B cell (primary cell): ENCODE measurements at regions not wholly inside any gene's neighbourhood (a gene's known extent, or its start where the extent isn't known, plus 50 kb on each side); places are given as distances from the start of the nearest gene placed in this dataset.

Experiments used
- ATAC-seq: fragments of 200-7000 bp; cut with Tn5 transposase; one replicate; pipeline ENCODE4 v1.10.0; 2021; ENCODE audit warnings: low read depth, mild to moderate bottlenecking, moderate number of reproducible peaks, moderate library complexity
- CTCF ChIA-PET: fragments of 350-600 bp; sonication (Branson Sonifier 250); formaldehyde crosslinking; loops from one replicate; lab custom pipeline; 2021; ENCODE audit warnings: antibody characterized with exemption, inconsistent platforms; lab: Charles Lee
- POLR2A ChIA-PET: fragments of 350-600 bp; sonication (Branson Sonifier 250); formaldehyde crosslinking; loops from one replicate; lab custom pipeline; 2021; ENCODE audit warnings: antibody characterized with exemption; lab: Charles Lee
- DNase-seq: peaks from one replicate; pipeline ENCODE4 v3.0.0; 2013
- H2AFZ ChIP-seq: 2 replicates; pipeline ENCODE4 v1.6.1; 2012; ENCODE audit warnings: mild to moderate bottlenecking, low read depth, low read length; ENCODE audit not compliant: insufficient read depth, poor library complexity, severe bottlenecking
- H3K27ac ChIP-seq, 2 donors: 1 replicate in 1 of 2; 2 replicates in 1 of 2; pipeline ENCODE4 v1.5.1; 2012 to 2013; ENCODE audit warnings: low read length in 2 of 2, mild to moderate bottlenecking in 2 of 2, moderate library complexity in 1 of 2
- H3K27me3 ChIP-seq, 4 experiments: fragments of 200-600 bp in 1 of 4; sonication (generic) in 1 of 4; replicated peaks in 1 of 4; 1 replicate in 2 of 4; 2 replicates in 2 of 4; pipeline versions ENCODE4 v1.6.1 to v1.7.0; 2013 to 2016; ENCODE audit warnings: low read length in 3 of 4, mild to moderate bottlenecking in 2 of 4, mixed read lengths in 1 of 4, moderate library complexity in 1 of 4; ENCODE audit not compliant: insufficient read depth in 4 of 4, control insufficient read depth in 3 of 4; ENCODE audit errors: control extremely low read depth in 1 of 4
- H3K36me3 ChIP-seq, 2 experiments: replicated peaks in 1 of 2; 1 replicate in 1 of 2; 2 replicates in 1 of 2; pipeline versions ENCODE4 v1.6.1 to v1.7.1; 2013; ENCODE audit warnings: low read length in 1 of 2; ENCODE audit not compliant: insufficient read depth in 2 of 2, control insufficient read depth in 1 of 2; ENCODE audit errors: control extremely low read depth in 1 of 2, extremely low read depth in 1 of 2
- H3K4me1 ChIP-seq, 2 donors: fragments of 200-600 bp in 1 of 2; sonication (generic) in 1 of 2; 1 replicate in 1 of 2; 2 replicates in 1 of 2; pipeline versions ENCODE4 v1.5.1 to v1.6.1; 2013 to 2017; ENCODE audit warnings: low read length in 2 of 2; ENCODE audit not compliant: control insufficient read depth in 2 of 2, insufficient read depth in 2 of 2
- H3K4me2 ChIP-seq: replicated peaks from 2 replicates; pipeline ENCODE3; 2012; ENCODE audit warnings: mild to moderate bottlenecking, low read depth, low read length; ENCODE audit not compliant: poor library complexity, severe bottlenecking
- H3K4me3 ChIP-seq, 5 experiments: fragments of 200-600 bp in 1 of 5; sonication (generic) in 1 of 5; 1 replicate in 3 of 5; 2 replicates in 2 of 5; pipeline versions ENCODE4 v1.5.1 to v1.7.0; 2011 to 2016; ENCODE audit warnings: low read length in 4 of 5, mild to moderate bottlenecking in 4 of 5, low read depth in 2 of 5, control low read depth in 1 of 5, moderate library complexity in 1 of 5; ENCODE audit not compliant: insufficient read depth in 1 of 5; ENCODE audit errors: control extremely low read depth in 1 of 5, extremely low read depth in 1 of 5
- H3K79me2 ChIP-seq: fragments of 200-600 bp; sonication (generic); one replicate; pipeline ENCODE4 v1.6.0; 2016; ENCODE audit warnings: low read length; ENCODE audit not compliant: control insufficient read depth, insufficient read depth
- H3K9ac ChIP-seq: fragments of 200-600 bp; sonication (generic); 2 replicates; pipeline ENCODE4 v1.6.1; 2017; ENCODE audit warnings: mild to moderate bottlenecking, low read length, moderate library complexity
- H3K9me3 ChIP-seq, 3 donors: one replicate each; pipeline versions ENCODE4 v1.6.1 to v1.7.1; 2013; ENCODE audit warnings: low read length in 2 of 3; ENCODE audit not compliant: control insufficient read depth in 2 of 3, insufficient read depth in 1 of 3; ENCODE audit errors: control extremely low read depth in 1 of 3
- H4K20me1 ChIP-seq: 2 replicates; pipeline ENCODE4 v1.6.0; 2012; ENCODE audit warnings: mild to moderate bottlenecking, low read length; ENCODE audit not compliant: insufficient read depth, control insufficient read depth, poor library complexity, severe bottlenecking
- H3K27ac Mint-ChIP-seq: one replicate; pipeline ENCODE4 v1.8.0; 2021; ENCODE audit warnings: mixed read lengths
- H3K27me3 Mint-ChIP-seq: one replicate; pipeline ENCODE4 v1.8.0; 2021; ENCODE audit warnings: mixed read lengths
- H3K4me1 Mint-ChIP-seq: one replicate; pipeline ENCODE4 v1.8.0; 2021; ENCODE audit warnings: mixed read lengths
- H3K4me3 Mint-ChIP-seq: one replicate; pipeline ENCODE4 v1.8.0; 2021; ENCODE audit warnings: mixed read lengths
- H3K9me3 Mint-ChIP-seq: one replicate; pipeline ENCODE4 v1.8.0; 2022; ENCODE audit warnings: mixed read lengths; ENCODE audit not compliant: insufficient read depth
- CTCF ChIP-seq: fragments of 200-600 bp; IDR thresholded peaks from one replicate; pipeline ENCODE4 v1.8.0; 2022; ENCODE audit warnings: antibody characterized with exemption, mild to moderate bottlenecking
- EZH2 ChIP-seq: IDR thresholded peaks from 2 replicates; pipeline ENCODE4 v1.6.1; 2012; ENCODE audit warnings: borderline replicate concordance, low read depth, mild to moderate bottlenecking, moderate library complexity, low read length; ENCODE audit not compliant: insufficient read depth, poor library complexity, severe bottlenecking
- WGBS: methylation state at CpG from one replicate; pipeline ENCODE4 v1.1.5; 2013; ENCODE audit warnings: missing lambda C conversion rate; ENCODE audit not compliant: insufficient coverage; 5-methylcytosine and 5-hydroxymethylcytosine counted together
- intact Hi-C: fragments of 100-400 bp; cut with micrococcal nuclease; formaldehyde crosslinking; loops from one replicate; pipeline ENCODE4 v1.10.0; 2022

GRCh38 chr13:63460462-63461090 is 2044.9 kb upstream of the PCDH20 start:
- Histone ChIP-seq H3K9me3 (peaks cover 0 to 13% (median 4%) of the 10 kb centered on the region in 3 donors), H3K4me1 (no peaks in the 10 kb centered on the region), H3K27ac (no peak overlapping the region), H3K79me2 (no peaks in the 10 kb centered on the region), H3K36me3 (no peaks in the 10 kb centered on the region), H3K4me2 (no peak overlapping the region), H3K27me3 (no peaks in the 10 kb centered on the region), H3K4me3 (no peak overlapping the region), H2AFZ (no peak overlapping the region), H3K9ac (no peak overlapping the region), H4K20me1 (no peaks in the 10 kb centered on the region)
- no peaks in the 10 kb centered on the region for H3K4me1 Mint-ChIP-seq
- peaks cover 9% of the 10 kb centered on the region for H3K9me3 Mint-ChIP-seq
- no peak for TF ChIP-seq EZH2
- WGBS = 0% methylated on average over 1 of the region's 2 CpGs
- H3K27me3 Mint-ChIP-seq = no peaks in the 10 kb centered on the region
- intact Hi-C loops = no loop called here
- ChIA-PET CTCF (no interaction called here), POLR2A (no interaction called here)
- ATAC-seq (no peak), DNase-seq (no peak)
- H3K4me3 Mint-ChIP-seq = no peak overlapping the region
- H3K27ac Mint-ChIP-seq = no peak overlapping the region

- H3K9me3 ChIP-seq = no peaks in the 10 kb centered on the region
- H3K36me3 ChIP-seq = no peaks in the 10 kb centered on the region
- H2AFZ ChIP-seq = no peak overlapping the region
- no peak for DNase-seq
- no CpG with 5 or more reads among the region's 1 CpG for WGBS
- ATAC-seq = no peak
- Mint-ChIP-seq H3K4me1 (no peaks in the 10 kb centered on the region), H3K4me3 (no peak overlapping the region), H3K27ac (no peak overlapping the region), H3K9me3 (peaks cover 4% of the 10 kb centered on the region), H3K27me3 (no peaks in the 10 kb centered on the region)
- no peaks in the 10 kb centered on the region for H3K79me2 ChIP-seq
- no peak overlapping the region for H3K27ac ChIP-seq
- intact Hi-C loops = no loop called here
- no peak overlapping the region for H3K9ac ChIP-seq
- no peaks in the 10 kb centered on the region for H4K20me1 ChIP-seq
- CTCF ChIA-PET = no interaction called here
- H3K27me3 ChIP-seq = no peaks in the 10 kb centered on the region
- H3K4me1 ChIP-seq = no peaks in the 10 kb centered on the region
- no peak for TF ChIP-seq EZH2
- TF ChIP-seq CTCF = no peak
- POLR2A ChIA-PET = no interaction called here
- H3K4me3 ChIP-seq = no peak overlapping the region
- no peak overlapping the region for H3K4me2 ChIP-seq
These were observed 2041.5 kb upstream of the PCDH20 start for GRCh38 chr13:63457186-63457585.
